ENCODE measurements at regions not wholly inside any gene's neighbourhood (a gene's known extent, or its start where the extent isn't known, plus 50 kb on each side); places are given as distances from the start of the nearest gene placed in this dataset.

- TF ChIP-seq CTCF (conservative IDR thresholded peaks at IDR 0.05), result no peak
- TF ChIP-seq EZH2 (IDR thresholded peaks at IDR 0.05; ENCODE audit: low read depth), result no peak
Observed at GRCh38 chr3:117104792-117105191, 395.2 kb downstream of the TUSC7 start.

Data from PC-9 (cell line).